ENCODE measurements at regions not wholly inside any gene's neighbourhood (a gene's known extent, or its start where the extent isn't known, plus 50 kb on each side); places are given as distances from the start of the nearest gene placed in this dataset.

GRCh38 chr5:135205632-135206349 is 171.8 kb upstream of the PITX1 start:
- DNase-seq, result no peak

- DNase-seq, result no peak
Measured at GRCh38 chr5:135204151-135204600, 170.1 kb upstream of the PITX1 start.

DNA sequence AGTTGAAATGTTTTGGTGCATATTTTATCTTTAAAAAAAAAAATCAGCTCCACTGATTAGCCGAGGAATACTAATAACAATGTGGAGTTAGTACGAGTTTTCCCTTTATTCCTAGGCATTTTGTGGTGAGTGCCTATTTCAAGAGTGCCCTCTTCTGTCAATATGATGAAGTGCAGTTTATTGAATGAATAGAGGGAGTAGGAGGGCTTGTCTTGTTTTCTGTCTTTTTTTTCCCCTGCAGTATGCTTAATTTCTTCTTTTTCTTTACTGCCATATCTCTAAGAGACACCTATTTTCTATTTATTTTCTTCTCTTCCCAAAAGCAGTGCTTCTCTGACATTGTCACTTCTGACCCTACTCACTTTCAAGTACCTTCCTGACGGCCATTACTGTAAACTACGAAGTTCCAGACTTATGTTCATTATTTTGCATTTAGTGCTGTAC is 169.6 kb upstream of the PITX1 start:
- DNase-seq, result no peak

DNA sequence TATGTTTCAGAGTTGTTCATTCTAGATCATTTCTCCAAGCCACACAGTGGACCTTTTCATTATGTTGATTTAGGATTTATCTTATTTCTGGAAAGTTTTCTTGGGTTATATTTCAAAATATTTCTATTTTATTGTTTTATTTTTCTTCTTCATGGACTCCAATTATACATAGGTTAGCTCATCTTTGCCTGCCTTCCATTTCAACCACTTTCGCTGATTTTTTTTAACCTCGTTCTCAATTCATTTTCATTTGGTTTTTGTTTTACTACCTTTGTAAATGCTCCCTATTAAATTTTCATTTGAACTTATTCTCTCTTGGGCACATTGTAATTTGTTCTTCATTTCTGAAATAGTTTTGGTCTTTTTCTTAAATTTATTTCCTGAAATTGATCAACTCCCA is 169.0 kb upstream of the PITX1 start:
- no peak for DNase-seq

- no peak for DNase-seq
Measured at GRCh38 chr5:135199919-135200318, 165.9 kb upstream of the PITX1 start.

GRCh38 chr5:135196483-135196882 is 162.5 kb upstream of the PITX1 start:
- no peak for DNase-seq

DNA sequence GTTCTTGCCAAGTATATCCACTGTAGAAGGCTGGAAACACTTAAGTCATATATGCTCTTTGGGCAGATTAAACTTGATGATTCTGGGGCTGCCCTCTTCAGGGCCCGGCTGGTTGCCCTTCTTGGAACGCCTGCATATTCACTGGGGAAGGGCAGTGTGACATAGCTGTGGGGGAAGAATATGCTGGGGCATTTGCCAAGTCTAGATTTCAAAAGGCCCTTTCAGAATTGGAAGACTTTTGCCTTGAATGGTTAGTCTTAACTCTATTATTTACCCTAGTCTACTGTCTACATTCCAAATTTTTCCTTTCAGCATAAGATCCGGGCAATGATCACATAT is 161.2 kb upstream of the PITX1 start:
- peak in 3 of 58 donors; percentile 9 to 66 (median 32) for DNase-seq

DNA sequence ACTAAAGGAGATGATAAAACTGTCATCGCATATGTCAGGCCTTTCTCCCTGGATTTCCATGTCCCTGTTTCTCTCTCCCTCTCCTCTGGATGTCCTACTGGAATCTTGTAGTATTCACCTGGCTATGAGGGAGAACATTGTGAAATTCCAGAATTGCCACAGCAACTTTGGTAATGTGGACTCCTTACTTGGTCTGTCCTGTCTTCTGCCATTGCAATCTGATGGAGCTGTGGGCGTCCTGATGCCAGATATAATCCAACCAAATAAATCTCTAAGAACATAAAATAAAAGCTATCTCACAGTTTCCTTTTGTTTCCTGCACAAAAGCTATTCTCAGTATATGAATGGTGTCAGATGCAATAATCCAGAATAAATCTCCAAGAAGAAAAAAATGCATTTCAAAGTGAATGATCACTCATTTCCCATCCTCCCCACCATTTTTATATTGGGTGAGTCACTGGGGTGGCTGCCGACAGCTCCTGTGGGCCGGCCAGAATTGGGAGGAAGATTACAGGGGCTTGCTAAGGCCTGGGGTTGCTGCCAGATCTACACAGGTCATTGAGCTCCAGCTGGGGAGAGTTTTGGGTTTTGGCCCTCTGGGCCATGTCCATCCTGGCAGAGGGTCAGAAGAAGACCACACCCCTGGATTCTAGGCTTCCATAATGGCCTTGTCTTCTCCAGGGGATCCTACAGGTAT is 160.7 kb upstream of the PITX1 start:
- peak in 3 of 58 donors; percentile 21 to 66 (median 32) for DNase-seq

DNA sequence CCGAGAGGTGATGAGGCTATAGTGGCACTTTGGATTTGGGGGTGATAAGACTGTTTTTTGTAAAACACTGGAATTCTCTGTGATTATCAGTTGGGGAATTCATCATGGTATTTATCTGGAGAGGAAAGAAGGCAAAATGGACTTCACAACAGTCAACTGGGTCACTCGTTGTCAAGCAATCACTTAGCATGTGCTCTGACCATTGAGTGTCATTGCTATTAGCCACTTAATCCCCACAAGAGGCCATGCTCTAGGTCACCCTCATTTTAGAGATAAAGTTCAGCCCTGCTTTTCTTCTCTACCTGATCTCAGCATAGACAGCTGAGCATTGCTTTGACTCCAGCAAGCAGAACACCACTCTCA is 160.1 kb upstream of the PITX1 start:
- DNase-seq, result no peak

- no peak for DNase-seq
Measured at GRCh38 chr5:135193213-135194125, 159.4 kb upstream of the PITX1 start.

DNA sequence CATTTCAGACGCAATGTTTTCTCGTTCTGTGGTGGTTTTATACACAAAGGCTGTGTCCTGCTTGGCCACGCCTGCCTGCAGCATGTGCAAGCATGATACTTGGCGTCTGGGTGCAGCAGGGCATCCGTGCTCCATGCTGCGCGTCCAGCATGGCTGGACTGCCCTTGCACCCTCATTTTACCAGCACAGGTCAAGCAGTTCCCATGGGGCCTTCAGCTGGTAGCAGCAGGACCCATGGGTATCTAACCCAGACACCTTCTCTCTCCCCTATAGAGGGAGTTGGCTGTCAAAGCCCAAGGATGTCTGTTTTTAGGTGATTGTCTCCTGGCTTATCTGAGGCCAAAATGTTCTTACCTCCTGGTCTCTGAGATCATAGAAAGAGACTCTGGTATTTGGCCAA is 158.3 kb upstream of the PITX1 start:
- DNase-seq, result no peak

DNA sequence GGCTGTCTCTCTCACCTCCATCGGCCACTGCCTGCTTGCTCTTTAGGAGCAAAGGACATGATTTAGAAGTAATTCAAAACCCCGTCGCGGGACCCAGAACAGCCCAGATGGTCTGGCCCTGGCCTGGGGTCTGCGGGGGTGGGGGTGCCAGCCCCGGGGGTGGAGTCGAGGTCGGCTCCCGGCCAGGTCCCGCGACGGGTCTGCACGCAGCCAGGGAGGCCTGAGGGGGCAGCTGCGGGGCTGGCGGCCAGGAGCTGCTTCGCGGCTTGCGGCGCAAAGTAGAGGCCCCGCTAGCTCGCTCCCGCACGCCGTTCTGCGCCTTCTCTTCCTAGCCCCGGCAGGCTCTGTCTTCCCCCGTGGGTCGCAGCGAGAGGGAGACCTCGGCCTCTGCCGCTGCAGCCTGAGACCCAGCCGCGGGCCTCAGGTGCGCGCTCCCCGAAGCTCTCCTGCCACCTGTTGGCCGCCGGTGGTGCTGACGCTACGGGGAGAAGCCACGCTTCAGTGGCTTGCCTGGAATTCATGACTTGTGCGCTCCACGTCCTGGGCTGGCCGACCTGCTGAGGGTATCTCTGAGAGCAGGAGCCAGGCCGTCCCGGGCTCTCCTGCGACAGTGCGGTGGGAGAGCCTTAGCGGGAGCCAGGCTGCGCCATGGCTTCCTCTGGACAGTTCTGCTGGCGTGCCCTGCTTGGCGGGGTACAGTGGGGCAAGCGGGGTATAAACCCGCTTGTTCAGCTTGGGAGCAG is 157.2 kb upstream of the PITX1 start:
- DNase-seq, result peak in 48 of 58 donors; percentile 8 to 82 (median 36)

DNA sequence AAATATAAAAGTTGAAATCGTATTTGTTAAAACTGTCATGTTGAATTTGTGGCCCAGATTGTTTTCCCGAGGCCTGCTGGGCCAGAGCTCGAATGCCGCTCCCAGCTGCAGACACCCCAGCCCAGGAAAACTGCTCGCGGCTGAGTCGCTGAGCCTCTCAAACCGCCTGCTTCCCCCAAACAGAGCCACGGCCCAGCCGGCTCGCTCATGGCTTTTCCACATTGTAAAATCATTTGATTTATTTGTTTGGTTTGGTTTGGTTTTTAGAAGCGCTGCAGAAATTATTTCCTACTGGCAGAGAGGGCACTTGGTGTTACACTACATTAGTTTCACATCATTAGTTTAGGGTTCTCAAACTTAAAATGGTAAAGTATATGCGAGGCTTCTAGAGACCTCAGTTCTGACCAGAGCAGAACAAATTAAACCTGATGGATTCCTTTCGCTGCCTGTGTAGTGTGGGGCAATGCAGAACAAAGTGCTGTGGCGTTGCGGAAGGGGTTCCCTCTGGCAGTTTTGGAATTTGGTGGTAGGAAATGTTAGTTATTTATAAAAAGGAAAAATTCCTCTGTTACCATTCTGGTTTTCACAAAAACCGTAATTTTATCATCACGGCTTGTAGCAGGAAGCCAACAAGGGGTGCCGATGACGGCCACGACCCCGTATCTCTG is 156.5 kb upstream of the PITX1 start:
- DNase-seq, result no peak

DNA sequence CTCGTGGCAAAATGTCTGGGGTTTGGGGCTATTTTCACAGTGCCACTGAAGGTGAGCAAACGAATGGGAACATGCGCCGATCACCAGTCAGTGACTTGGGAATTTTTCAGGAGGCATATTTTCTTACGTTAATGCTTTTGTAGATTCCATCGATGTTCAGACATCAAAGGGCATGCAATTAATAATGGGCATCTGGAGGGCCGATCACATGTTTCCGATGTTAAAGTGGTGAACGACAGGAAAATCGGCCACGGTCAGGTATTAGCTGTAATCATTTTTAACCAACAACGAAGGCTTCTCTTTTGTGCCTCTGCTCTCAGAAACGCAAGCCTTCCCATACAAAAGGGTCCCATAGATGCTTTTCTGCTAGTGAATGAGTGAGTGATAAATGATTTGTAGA is 155.0 kb upstream of the PITX1 start:
- no peak for DNase-seq

- DNase-seq, result no peak
Measured at GRCh38 chr5:135188233-135188914, 154.3 kb upstream of the PITX1 start.

DNA sequence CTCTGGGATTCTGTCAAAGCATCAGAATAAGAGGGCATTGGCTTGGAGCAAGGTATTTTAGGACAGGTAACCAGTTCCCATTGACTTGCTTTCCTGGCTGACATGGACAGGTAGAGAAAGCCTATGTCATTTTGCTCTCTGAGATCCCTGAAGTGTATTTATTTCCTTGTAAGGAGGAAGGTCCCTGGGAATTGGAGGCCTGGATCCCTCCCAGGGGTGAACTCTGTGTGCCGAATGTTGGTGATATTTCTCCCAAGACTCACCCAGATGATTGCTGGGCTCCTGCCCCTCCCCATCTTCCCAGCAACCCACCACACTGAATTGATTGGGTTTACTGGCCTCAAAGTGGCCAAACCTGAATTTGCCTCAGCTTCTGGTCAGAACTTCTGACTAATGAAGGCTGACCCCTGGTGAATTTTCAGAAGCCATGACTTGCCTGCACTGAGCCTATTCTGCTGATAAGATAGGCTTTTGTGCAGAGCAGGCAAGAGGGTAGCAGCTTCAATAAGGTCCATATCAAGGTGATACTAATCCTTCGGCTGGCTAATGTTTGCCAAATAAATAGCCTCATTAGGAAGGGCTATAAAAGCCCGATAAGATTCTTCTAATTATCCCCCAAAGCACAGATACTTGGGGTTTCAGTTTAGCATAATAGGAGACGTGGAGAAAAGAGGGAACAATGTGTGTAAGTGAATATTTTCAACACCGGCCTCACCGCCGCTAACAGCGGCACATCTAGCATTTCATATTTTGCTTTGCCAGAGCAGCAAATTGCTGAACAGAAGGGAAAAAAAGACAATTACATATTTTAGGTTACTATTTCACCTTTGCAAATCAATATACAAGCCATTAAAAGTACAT is 152.9 kb upstream of the PITX1 start:
- DNase-seq, result no peak

GRCh38 chr5:135185481-135186065 is 151.5 kb upstream of the PITX1 start:
- DNase-seq, result peak in 38 of 58 donors; percentile 7 to 80 (median 29)

GRCh38 chr5:135184646-135185045 is 150.6 kb upstream of the PITX1 start:
- DNase-seq, result no peak

- DNase-seq, result no peak
Measured at GRCh38 chr5:135183464-135183863, 149.4 kb upstream of the PITX1 start.

All from anterior cingulate cortex (tissue), 58 donors.